GM12865 (cell line): ENCODE measurements at regions not wholly inside any gene's neighbourhood (a gene's known extent, or its start where the extent isn't known, plus 50 kb on each side); places are given as distances from the start of the nearest gene placed in this dataset.
"Not testable (repeated sequence)": the region's sequence is repeated elsewhere in the genome, so short reads cannot be mapped to it uniquely, and the experiment has no call there.

Experiments
- DNase-seq: peaks from one replicate; pipeline ENCODE4 v3.0.0; 2010; ENCODE audit warnings: low read depth
- H3K4me3 ChIP-seq: 2 replicates; pipeline ENCODE4 v1.5.1; 2011; ENCODE audit warnings: mild to moderate bottlenecking, low read depth, low read length, control low read depth
- TF ChIP-seq, protein P1 (sequence below): IDR thresholded peaks from 2 replicates; pipeline ENCODE4 v1.5.1; 2011; ENCODE audit warnings: low read length, control low read depth, low read depth, inconsistent platforms; ENCODE audit not compliant: insufficient read depth; ENCODE audit errors: missing control alignments

GRCh38 chr11:90601261-90601660, 378.4 kb upstream of the CHORDC1 start:
- TF ChIP-seq, protein P1, sequence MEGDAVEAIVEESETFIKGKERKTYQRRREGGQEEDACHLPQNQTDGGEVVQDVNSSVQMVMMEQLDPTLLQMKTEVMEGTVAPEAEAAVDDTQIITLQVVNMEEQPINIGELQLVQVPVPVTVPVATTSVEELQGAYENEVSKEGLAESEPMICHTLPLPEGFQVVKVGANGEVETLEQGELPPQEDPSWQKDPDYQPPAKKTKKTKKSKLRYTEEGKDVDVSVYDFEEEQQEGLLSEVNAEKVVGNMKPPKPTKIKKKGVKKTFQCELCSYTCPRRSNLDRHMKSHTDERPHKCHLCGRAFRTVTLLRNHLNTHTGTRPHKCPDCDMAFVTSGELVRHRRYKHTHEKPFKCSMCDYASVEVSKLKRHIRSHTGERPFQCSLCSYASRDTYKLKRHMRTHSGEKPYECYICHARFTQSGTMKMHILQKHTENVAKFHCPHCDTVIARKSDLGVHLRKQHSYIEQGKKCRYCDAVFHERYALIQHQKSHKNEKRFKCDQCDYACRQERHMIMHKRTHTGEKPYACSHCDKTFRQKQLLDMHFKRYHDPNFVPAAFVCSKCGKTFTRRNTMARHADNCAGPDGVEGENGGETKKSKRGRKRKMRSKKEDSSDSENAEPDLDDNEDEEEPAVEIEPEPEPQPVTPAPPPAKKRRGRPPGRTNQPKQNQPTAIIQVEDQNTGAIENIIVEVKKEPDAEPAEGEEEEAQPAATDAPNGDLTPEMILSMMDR = no peak
- no peak overlapping the region for H3K4me3 ChIP-seq
- no peak for DNase-seq

DNA sequence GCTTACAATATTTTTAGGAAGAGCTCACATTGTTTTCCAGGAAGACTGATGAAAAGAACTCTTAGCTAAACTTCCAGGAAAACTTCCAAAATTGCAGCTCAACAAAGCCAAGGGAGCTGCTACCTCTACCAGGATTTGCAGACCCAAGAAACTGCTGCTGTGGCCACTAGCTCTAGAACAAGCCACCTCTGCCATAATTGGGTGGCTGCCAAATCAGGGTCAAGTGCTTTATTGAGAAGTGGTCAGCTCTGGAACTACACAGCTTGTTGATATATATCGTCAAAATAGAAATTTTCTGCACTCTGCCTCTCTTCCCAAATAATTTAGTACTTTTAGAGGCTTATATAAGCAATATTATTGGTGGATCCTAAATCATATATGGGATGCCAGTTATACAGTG, 371.8 kb upstream of the CHORDC1 start:
- H3K4me3 ChIP-seq = no peak overlapping the region
- TF ChIP-seq, protein P1 = no peak
- DNase-seq = peak; percentile 20

- DNase-seq = no peak
- H3K4me3 ChIP-seq = no peak overlapping the region
- TF ChIP-seq, protein P1 = no peak
These were observed 370.2 kb upstream of the CHORDC1 start for GRCh38 chr11:90593099-90593498.

- TF ChIP-seq, protein P1 = no peak
- no peak for DNase-seq
- H3K4me3 ChIP-seq = no peak overlapping the region
These were observed 367.4 kb upstream of the CHORDC1 start for GRCh38 chr11:90590286-90590685.

DNA sequence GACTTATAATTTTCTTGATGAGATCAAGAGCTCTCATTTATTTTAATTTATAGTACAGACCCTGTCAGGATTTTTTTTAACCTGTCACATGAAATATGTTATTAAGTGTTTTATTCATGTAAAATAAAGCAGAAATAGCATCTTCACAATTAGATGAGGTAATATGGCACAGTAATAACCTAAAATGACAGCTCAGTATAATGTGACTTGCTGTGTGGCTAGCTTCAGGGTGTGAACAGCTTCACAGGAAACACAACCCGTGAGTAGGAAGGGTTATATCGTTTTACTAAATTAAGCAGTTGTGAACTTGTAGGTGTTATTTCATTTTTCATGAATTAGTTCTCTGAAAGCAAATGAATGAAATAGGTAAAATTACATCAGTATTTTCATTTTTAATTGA, 366.9 kb upstream of the CHORDC1 start:
- peak; percentile 6 for DNase-seq
- H3K4me3 ChIP-seq = no peak overlapping the region
- TF ChIP-seq, protein P1 = no peak

GRCh38 chr11:90587896-90588295, 365.0 kb upstream of the CHORDC1 start:
- no peak overlapping the region for H3K4me3 ChIP-seq
- TF ChIP-seq, protein P1 = no peak
- peak; percentile 21 for DNase-seq

GRCh38 chr11:90585491-90585890, 362.6 kb upstream of the CHORDC1 start:
- H3K4me3 ChIP-seq = no peak overlapping the region
- DNase-seq = no peak
- TF ChIP-seq, protein P1 = no peak

DNA sequence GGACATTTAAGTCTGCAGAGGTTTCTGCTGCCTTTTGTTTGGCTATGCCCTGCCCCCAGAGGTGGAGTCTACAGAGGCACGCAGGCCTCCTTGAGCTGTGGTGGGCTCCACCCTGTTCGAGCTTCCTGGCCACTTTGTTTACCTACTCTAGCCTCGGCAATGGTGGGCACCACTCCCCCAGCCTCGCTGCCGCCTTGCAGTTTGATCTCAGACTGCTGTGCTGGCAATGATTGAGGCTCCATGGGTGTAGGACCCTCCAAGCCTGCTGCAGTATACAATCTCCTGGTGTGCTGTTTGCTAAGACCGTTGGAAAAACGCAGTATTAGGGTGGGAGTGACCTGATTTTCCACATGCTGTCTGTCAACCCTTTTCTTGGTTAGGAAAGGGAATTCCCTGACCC, 360.1 kb upstream of the CHORDC1 start:
- H3K4me3 ChIP-seq, DNase-seq: not testable (repeated sequence)
